Lower leg skin (tissue), 4 donors: ENCODE measurements at regions not wholly inside any gene's neighbourhood (a gene's known extent, or its start where the extent isn't known, plus 50 kb on each side); places are given as distances from the start of the nearest gene placed in this dataset.

Experiments
- DNase-seq, 2 donors: peaks; one replicate each; pipeline ENCODE4 v3.0.0-alpha.2; 2019; ENCODE audit warnings: low spot score in 2 of 2
- H3K4me3 ChIP-seq: fragments of 200-600 bp; sonication (generic); 2 replicates; pipeline ENCODE4 v1.5.1; 2017; ENCODE audit warnings: mild to moderate bottlenecking, low read depth; ENCODE audit not compliant: poor library complexity, severe bottlenecking
- POLR2A ChIP-seq, 2 donors: fragments of 450-650 bp; IDR thresholded peaks; one replicate each; pipeline ENCODE4 v1.6.1; 2016 to 2017; ENCODE audit warnings: antibody characterized with exemption in 2 of 2, mild to moderate bottlenecking in 1 of 2, moderate library complexity in 1 of 2
- WGBS, 2 donors: methylation state at CpG; one replicate each; pipeline ENCODE4 v1.1.5; 2018; 5-methylcytosine and 5-hydroxymethylcytosine counted together
- intact Hi-C: fragments of 100-400 bp; cut with DNase I; formaldehyde crosslinking; loops from one replicate; pipeline ENCODE4 v1.15.0; 2023; ENCODE audit warnings: low total_unique reads
- TF ChIP-seq, protein P1 (sequence below), 3 donors: fragments of 450-650 bp; IDR thresholded peaks; one replicate each; pipeline ENCODE4 v1.5.1; 2016; ENCODE audit warnings: antibody characterized with exemption in 3 of 3, mild to moderate bottlenecking in 3 of 3, moderate library complexity in 2 of 3

GRCh38 chr12:97638739-97639138 lies 176.1 kb downstream of the RMST start:
- no peak for TF ChIP-seq POLR2A (IDR thresholded peaks at IDR 0.05)
- TF ChIP-seq, protein P1, sequence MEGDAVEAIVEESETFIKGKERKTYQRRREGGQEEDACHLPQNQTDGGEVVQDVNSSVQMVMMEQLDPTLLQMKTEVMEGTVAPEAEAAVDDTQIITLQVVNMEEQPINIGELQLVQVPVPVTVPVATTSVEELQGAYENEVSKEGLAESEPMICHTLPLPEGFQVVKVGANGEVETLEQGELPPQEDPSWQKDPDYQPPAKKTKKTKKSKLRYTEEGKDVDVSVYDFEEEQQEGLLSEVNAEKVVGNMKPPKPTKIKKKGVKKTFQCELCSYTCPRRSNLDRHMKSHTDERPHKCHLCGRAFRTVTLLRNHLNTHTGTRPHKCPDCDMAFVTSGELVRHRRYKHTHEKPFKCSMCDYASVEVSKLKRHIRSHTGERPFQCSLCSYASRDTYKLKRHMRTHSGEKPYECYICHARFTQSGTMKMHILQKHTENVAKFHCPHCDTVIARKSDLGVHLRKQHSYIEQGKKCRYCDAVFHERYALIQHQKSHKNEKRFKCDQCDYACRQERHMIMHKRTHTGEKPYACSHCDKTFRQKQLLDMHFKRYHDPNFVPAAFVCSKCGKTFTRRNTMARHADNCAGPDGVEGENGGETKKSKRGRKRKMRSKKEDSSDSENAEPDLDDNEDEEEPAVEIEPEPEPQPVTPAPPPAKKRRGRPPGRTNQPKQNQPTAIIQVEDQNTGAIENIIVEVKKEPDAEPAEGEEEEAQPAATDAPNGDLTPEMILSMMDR (IDR thresholded peaks at IDR 0.05), result no peak
- intact Hi-C loops, result no loop called here
- 64 to 66% methylated on average over 2 of the region's 2 CpGs for WGBS, 2 donors
- H3K4me3 ChIP-seq, result no peak overlapping the region
- DNase-seq, result no peak

GRCh38 chr12:97639702-97640101 lies 177.1 kb downstream of the RMST start:
- TF ChIP-seq POLR2A (IDR thresholded peaks at IDR 0.05), result no peak
- TF ChIP-seq, protein P1 (IDR thresholded peaks at IDR 0.05), result no peak
- DNase-seq, result no peak
- 95 to 97% methylated on average over 1 of the region's 1 CpG for WGBS, 2 donors
- intact Hi-C loops, result no loop called here
- no peak overlapping the region for H3K4me3 ChIP-seq

- intact Hi-C loops, result no loop called here
- WGBS, 2 donors, result 82 to 83% methylated on average over 6 of the region's 6 CpGs
These were observed 178.2 kb downstream of the RMST start for GRCh38 chr12:97640826-97641225.

GRCh38 chr12:97642911-97643310 lies 180.3 kb downstream of the RMST start:
- WGBS, 2 donors, result 64 to 66% methylated on average over 5 of the region's 5 CpGs
- DNase-seq, result no peak
- no peak for TF ChIP-seq POLR2A (IDR thresholded peaks at IDR 0.05)
- TF ChIP-seq, protein P1 (IDR thresholded peaks at IDR 0.05), result no peak
- intact Hi-C loops, result no loop called here
- no peak overlapping the region for H3K4me3 ChIP-seq

More at GRCh38 chr12:97640826-97641225, 178.2 kb downstream of the RMST start:
- TF ChIP-seq POLR2A (IDR thresholded peaks at IDR 0.05), result no peak
- TF ChIP-seq, protein P1 (IDR thresholded peaks at IDR 0.05), result no peak
- no peak overlapping the region for H3K4me3 ChIP-seq
- DNase-seq, result no peak

GRCh38 chr12:97643924-97644323 lies 181.3 kb downstream of the RMST start:
- DNase-seq, result no peak
- TF ChIP-seq, protein P1 (IDR thresholded peaks at IDR 0.05), result no peak
- no peak for TF ChIP-seq POLR2A (IDR thresholded peaks at IDR 0.05)

DNA sequence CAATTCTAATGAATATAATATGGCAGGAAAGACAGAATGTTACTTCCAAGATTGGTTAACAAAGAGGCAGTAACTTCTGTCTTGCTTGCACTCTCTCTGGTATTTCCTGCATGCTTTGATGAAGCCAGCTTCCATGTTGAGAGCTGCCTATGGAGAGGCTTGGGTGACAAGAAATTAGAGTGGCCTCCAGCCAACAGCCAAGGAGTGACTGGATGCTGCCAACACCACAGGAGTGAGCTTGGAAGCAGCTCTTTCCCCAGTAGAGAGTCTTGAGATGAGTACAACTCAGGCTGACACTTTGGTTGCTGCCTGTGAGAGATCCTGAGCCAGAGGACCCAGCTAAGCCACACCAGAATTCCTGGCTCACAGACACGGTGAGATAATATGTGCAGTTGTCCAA lies 183.1 kb downstream of the RMST start:
- TF ChIP-seq, protein P1 (IDR thresholded peaks at IDR 0.05), result no peak
- no peak for TF ChIP-seq POLR2A (IDR thresholded peaks at IDR 0.05)
- no peak overlapping the region for H3K4me3 ChIP-seq
- intact Hi-C loops, result no loop called here
- WGBS, 2 donors, result 65 to 72% methylated on average over 1 of the region's 1 CpG
- no peak for DNase-seq

More at GRCh38 chr12:97643924-97644323, 181.3 kb downstream of the RMST start:
- WGBS, 2 donors, result 89 to 95% methylated on average over 7 of the region's 7 CpGs
- H3K4me3 ChIP-seq, result no peak overlapping the region
- intact Hi-C loops, result no loop called here
